Brain microvascular endothelial cell (primary cell): ENCODE measurements at regions not wholly inside any gene's neighbourhood (a gene's known extent, or its start where the extent isn't known, plus 50 kb on each side); places are given as distances from the start of the nearest gene placed in this dataset.
A peak's percentile ranks its signal among the peaks of the same experiment; 100 is the strongest.

Source experiments
- DNase-seq: peaks from one replicate; pipeline ENCODE4 v3.0.0-alpha.2; 2020
- H3K27ac ChIP-seq: fragments of 250-450 bp; sonication (Bioruptor Pico); 2 replicates; pipeline ENCODE4 v1.5.1; 2020; ENCODE audit warnings: mild to moderate bottlenecking, moderate library complexity
- H3K27me3 ChIP-seq: fragments of 250-450 bp; sonication (Bioruptor Pico); replicated peaks from 2 replicates; pipeline ENCODE4 v1.5.1; 2020; ENCODE audit warnings: mild to moderate bottlenecking
- H3K36me3 ChIP-seq: fragments of 250-450 bp; sonication (Bioruptor Pico); replicated peaks from 2 replicates; pipeline ENCODE4 v1.5.1; 2020; ENCODE audit warnings: mild to moderate bottlenecking
- H3K4me3 ChIP-seq: 2 replicates; pipeline ENCODE4 v1.5.1; 2011; ENCODE audit warnings: low read depth, mild to moderate bottlenecking, control low read depth, low read length, moderate library complexity
- in situ Hi-C: cut with HindIII; loops from 2 replicates; pipeline ENCODE4 v1.10.0; 2017; ENCODE audit warnings: low sequenced_read_pairs, low pct_ligation_motif_present
- TF ChIP-seq, protein P1 (sequence below): IDR thresholded peaks from 2 replicates; pipeline ENCODE4 v1.5.1; 2011; ENCODE audit warnings: low read depth, mild to moderate bottlenecking, moderate library complexity, low read length, control low read depth, inconsistent platforms; ENCODE audit errors: missing control alignments

DNA sequence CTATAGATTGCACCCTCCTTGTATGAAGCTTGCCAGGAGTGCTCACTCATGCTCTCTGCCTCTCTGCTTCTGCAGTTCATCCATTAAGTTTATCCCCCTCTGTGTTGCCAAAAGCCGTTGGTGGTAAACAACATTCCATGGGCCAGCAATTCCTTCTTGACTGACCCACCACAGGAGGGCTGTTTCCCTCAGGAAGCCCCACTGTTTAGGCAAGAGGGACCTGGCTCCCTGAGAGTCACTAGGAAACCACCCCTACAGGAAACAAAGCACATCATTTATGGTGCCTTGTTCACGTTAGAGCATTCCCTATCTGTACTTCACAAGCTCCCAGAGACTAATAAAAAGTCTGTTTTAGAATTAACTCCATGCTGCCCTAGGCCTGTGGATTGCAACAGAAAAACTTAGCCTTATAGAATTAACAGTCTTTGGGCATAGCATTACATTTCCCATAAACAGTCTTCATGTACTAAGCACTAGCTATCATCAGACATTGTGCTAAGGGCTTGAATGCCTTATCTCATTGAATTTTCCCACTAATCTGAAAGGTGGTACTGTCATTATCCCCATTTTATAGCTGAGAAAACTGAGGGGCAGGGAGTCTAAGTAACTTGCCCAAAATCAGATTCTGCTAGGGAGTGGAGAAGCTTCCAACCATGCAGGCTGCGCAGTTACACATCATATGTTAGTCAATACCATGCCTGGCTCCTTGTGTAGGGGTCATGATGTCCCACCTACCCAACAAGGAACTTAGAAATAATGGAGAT is 149.9 kb downstream of the SHQ1 start:
- no peak overlapping the region for H3K4me3 ChIP-seq
- in situ Hi-C loops: no loop called here
- H3K36me3 ChIP-seq: no peaks in the 10 kb centered on the region
- peaks cover 2% of the 10 kb centered on the region for H3K27me3 ChIP-seq
- no peak for DNase-seq
- no peak overlapping the region for H3K27ac ChIP-seq
- TF ChIP-seq, protein P1, sequence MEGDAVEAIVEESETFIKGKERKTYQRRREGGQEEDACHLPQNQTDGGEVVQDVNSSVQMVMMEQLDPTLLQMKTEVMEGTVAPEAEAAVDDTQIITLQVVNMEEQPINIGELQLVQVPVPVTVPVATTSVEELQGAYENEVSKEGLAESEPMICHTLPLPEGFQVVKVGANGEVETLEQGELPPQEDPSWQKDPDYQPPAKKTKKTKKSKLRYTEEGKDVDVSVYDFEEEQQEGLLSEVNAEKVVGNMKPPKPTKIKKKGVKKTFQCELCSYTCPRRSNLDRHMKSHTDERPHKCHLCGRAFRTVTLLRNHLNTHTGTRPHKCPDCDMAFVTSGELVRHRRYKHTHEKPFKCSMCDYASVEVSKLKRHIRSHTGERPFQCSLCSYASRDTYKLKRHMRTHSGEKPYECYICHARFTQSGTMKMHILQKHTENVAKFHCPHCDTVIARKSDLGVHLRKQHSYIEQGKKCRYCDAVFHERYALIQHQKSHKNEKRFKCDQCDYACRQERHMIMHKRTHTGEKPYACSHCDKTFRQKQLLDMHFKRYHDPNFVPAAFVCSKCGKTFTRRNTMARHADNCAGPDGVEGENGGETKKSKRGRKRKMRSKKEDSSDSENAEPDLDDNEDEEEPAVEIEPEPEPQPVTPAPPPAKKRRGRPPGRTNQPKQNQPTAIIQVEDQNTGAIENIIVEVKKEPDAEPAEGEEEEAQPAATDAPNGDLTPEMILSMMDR: no peak

DNA sequence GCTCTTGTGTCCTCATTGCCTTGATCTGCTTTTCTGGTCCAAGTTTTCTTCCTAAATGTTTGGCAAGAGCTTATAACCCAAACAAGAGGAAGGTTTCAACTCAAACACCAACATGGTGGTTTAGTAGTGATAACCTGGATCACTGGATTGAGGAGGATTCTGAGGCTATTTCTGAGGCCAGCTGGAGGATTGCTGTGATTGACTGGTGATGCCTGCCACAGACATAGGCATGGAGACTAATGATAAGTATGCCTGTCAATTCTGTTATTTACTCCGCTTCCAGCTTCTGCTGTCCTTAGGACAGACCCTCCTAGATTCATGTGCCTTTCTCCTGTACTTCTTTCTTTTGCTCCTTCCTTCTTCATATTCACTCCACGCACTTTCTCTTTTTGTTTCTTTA is 150.5 kb downstream of the SHQ1 start:
- no peak overlapping the region for H3K27ac ChIP-seq
- no peak for DNase-seq
- in situ Hi-C loops: no loop called here
- H3K4me3 ChIP-seq: no peak overlapping the region
- peaks cover 2% of the 10 kb centered on the region for H3K27me3 ChIP-seq
- H3K36me3 ChIP-seq: no peaks in the 10 kb centered on the region
- TF ChIP-seq, protein P1: no peak

DNA sequence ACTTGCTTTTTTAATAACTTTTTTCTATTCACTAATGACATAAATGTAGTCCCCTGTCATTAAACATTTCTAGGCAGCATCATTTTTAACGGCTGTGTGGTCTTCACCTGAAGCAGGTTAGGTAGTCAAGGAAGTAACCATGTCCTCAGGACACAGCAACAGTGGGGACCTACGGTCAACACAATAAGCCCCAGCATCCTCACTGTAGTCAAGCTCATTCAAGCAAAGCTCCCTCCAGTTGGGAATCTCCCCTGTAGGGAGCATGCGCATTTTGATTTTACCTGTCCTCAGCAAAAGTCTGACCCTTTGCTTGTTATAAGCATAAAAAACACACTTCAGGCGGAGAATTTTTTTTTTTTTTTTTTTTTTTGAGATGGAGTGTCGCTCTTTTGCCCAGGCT is 151.4 kb downstream of the SHQ1 start:
- Histone ChIP-seq H3K36me3 (no peaks in the 10 kb centered on the region), H3K27me3 (peaks cover 2% of the 10 kb centered on the region), H3K4me3 (no peak overlapping the region), H3K27ac (no peak overlapping the region)
- TF ChIP-seq, protein P1: no peak
- in situ Hi-C loops: no loop called here
- no peak for DNase-seq

DNA sequence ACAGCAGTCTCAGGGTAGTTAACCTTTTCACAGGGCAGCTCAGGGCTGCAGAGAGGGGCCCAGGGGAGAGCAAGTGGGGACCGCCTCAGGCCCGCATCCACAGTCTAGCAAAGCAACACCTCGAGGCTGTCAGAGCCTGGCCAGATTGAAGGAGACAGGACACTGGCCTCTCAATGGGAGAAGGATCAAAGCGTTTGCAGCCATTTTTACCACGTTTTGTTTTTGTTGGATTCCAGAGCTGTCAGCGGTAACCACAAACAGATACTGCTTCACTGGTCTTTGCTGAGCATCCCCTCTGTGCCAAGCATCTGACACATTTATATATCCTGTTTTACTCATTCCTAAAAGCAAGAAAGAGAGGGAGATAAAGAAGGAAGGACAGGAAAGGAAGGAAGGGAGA is 153.8 kb downstream of the SHQ1 start:
- TF ChIP-seq, protein P1: no peak
- peaks cover 2% of the 10 kb centered on the region for H3K27me3 ChIP-seq
- in situ Hi-C loops: no loop called here
- no peak overlapping the region for H3K27ac ChIP-seq
- no peaks in the 10 kb centered on the region for H3K36me3 ChIP-seq
- H3K4me3 ChIP-seq: no peak overlapping the region
- DNase-seq: peak; percentile 33

DNA sequence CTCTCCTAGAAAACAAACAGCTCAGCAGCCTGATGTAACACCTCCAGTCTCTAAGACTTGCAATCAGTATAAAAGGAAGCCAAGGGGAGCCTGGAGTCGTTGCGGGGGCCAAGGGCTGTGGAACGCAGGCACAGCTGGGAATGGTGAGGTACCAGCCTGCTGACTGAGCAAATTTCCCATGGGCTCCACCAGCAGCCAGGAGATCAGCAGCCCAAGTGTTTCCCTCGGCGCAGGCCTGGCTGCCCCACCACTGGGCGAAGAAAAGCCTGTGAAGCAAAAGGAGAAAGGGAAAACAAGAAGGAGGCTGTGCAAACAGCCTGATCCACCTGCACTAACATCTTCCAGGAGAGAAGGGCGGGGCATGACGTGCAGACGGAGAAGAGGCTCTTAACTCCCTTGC is 155.3 kb downstream of the SHQ1 start:
- in situ Hi-C loops: no loop called here
- Histone ChIP-seq H3K27ac (no peak overlapping the region), H3K4me3 (no peak overlapping the region), H3K27me3 (peaks cover 2% of the 10 kb centered on the region), H3K36me3 (no peaks in the 10 kb centered on the region)
- TF ChIP-seq, protein P1: no peak
- no peak for DNase-seq

DNA sequence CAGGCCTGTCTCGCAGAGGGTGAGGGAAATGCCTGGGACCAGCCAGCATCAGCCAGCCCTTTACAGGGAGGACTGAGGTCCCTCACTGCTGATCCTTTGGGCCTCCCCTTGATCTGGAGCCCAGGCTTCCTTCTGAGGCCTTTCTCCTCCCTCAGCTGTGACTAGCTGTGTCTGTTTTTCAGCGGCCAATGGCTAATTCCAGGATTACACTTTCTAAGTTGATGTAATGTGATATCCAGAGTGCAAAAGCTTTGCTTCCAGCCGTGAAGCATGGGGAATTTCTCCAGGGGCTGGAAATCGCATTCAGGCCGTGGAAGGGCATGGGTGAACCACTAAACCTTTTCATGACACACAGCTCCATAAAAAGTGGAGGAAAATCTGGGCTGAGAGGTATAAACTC is 157.6 kb downstream of the SHQ1 start:
- Histone ChIP-seq H3K27ac (no peak overlapping the region), H3K4me3 (no peak overlapping the region), H3K36me3 (no peaks in the 10 kb centered on the region), H3K27me3 (no peaks in the 10 kb centered on the region)
- in situ Hi-C loops: no loop called here
- TF ChIP-seq, protein P1: no peak
- no peak for DNase-seq
